Esophagus (tissue), 2 donors: ENCODE measurements at regions not wholly inside any gene's neighbourhood (a gene's known extent, or its start where the extent isn't known, plus 50 kb on each side); places are given as distances from the start of the nearest gene placed in this dataset.

Source experiments
- H3K27ac ChIP-seq, 2 donors: one replicate each; pipeline ENCODE4 v1.5.1; 2013; ENCODE audit warnings: low read depth in 2 of 2, mild to moderate bottlenecking in 2 of 2, inconsistent platforms in 1 of 2, low read length in 1 of 2, moderate library complexity in 1 of 2
- H3K27me3 ChIP-seq, 2 donors: one replicate each; pipeline ENCODE4 v1.6.1; 2013; ENCODE audit warnings: low read length in 2 of 2, control low read depth in 1 of 2, mild to moderate bottlenecking in 1 of 2; ENCODE audit not compliant: insufficient read depth in 2 of 2, control insufficient read depth in 1 of 2
- H3K36me3 ChIP-seq, 2 donors: one replicate each; pipeline ENCODE4 v1.6.1; 2013; ENCODE audit warnings: low read length in 1 of 2; ENCODE audit not compliant: control insufficient read depth in 2 of 2, insufficient read depth in 2 of 2
- H3K4me1 ChIP-seq, 2 donors: one replicate each; pipeline ENCODE4 v1.6.1; 2013; ENCODE audit warnings: low read length in 1 of 2; ENCODE audit not compliant: control insufficient read depth in 2 of 2, insufficient read depth in 2 of 2
- H3K4me3 ChIP-seq, 2 donors: one replicate each; pipeline ENCODE4 v1.5.1; 2013; ENCODE audit warnings: low read length in 2 of 2, mild to moderate bottlenecking in 2 of 2, low read depth in 1 of 2, moderate library complexity in 1 of 2
- H3K9me3 ChIP-seq, 2 donors: one replicate each; pipeline ENCODE4 v1.6.1; 2013; ENCODE audit warnings: mild to moderate bottlenecking in 2 of 2, low read depth in 1 of 2, low read length in 1 of 2, moderate library complexity in 1 of 2; ENCODE audit not compliant: control insufficient read depth in 2 of 2, insufficient read depth in 1 of 2
- WGBS, 2 donors: extraction: QIAGEN DNeasy Blood & Tissue Kit; methylation state at CpG; one replicate each; pipeline ENCODE4 v1.1.7; 2013; 5-methylcytosine and 5-hydroxymethylcytosine counted together
- donor health status: healthy with polysubstance abuse.
- donor health status: Bipolar disorder and iron deficiency.

GRCh38 chr3:59515966-59516365, 466.1 kb upstream of the CFAP20DC start:
- H3K9me3 ChIP-seq, result peaks cover 0 to 4% of the 10 kb centered on the region in 2 donors
- no peaks in the 10 kb centered on the region for H3K4me1 ChIP-seq

DNA sequence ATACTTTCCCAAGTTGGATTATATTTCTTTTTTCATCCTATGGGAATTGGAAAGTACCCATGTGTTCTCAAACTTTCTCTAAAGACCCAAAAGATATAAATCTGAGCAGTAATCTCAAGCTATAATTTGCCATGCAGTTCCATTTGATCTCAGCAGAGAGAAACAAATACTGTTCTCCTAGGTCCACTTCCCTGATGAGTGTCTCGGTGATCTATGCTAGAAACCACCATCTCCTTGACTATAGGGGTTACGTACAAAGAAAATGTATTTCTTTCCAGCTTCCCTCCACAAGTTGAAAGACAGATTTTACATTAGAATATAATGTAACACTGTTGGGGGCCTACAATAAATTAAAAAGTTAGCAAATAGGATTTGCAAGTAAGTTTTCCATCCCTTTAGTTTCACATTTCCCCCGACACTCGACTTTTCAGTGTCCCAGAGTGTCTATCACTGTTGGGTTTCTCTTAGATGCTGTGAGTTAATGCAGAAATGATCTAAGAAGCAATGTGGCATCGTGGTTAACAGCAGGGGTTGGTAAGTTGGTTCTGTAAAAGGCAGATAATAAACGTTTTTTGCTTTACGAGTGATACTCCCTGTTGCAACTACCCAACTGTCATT, 465.1 kb upstream of the CFAP20DC start:
- H3K4me1 ChIP-seq, result no peaks in the 10 kb centered on the region
- no peak overlapping the region for H3K27ac ChIP-seq
- no peaks in the 10 kb centered on the region for H3K27me3 ChIP-seq
- H3K9me3 ChIP-seq, result peaks cover 0 to 4% of the 10 kb centered on the region in 2 donors
- H3K4me3 ChIP-seq, result no peak overlapping the region
- H3K36me3 ChIP-seq, result no peaks in the 10 kb centered on the region
- 75 to 76% methylated on average over 7 of the region's 7 CpGs for WGBS, 2 donors

More at GRCh38 chr3:59515966-59516365, 466.1 kb upstream of the CFAP20DC start:
- Histone ChIP-seq H3K27ac (no peak overlapping the region), H3K27me3 (no peaks in the 10 kb centered on the region), H3K4me3 (no peak overlapping the region), H3K36me3 (no peaks in the 10 kb centered on the region)
- WGBS, 2 donors, result 74 to 79% methylated on average over 3 of the region's 3 CpGs

DNA sequence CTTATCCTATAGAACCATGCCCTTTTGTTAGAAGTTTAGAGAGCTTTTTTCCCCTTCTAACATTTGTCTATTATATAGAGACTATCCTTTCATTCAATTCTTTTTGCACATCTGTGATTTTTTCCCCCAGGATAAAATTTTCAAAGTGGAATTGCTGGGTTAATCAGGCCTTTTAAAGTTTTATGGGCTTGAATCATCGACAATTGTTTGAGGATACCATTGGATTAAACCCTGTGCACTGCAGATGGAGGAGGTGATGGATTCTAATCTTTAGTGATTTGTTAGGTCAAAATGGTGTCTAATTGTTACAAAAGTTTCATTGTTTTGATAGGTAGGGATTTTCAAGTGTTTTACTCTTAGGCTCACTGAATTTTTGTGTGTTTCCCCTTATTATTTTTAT, 463.7 kb upstream of the CFAP20DC start:
- H3K9me3 ChIP-seq, result peaks cover 0 to 4% of the 10 kb centered on the region in 2 donors
- 88 to 89% methylated on average over 1 of the region's 1 CpG for WGBS, 2 donors

DNA sequence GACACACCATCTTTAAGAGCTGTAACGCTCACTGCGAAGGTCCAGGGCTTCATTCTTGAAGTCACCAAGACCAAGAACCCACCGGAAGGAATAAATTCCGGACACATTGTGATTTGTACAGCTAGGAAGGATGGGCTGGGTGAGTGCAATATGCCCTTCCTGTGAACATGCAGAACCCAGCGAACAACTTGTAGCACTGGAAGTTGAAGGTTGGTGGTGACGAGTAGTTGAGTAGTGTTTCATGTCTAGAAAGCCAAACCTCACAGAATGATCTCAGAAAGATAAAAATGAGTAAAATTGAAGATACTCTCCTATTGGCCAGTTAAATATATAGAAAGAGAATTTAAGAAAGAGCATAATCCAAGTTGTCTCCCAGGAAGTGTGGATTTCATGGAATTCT, 462.2 kb upstream of the CFAP20DC start:
- Histone ChIP-seq H3K4me1 (no peaks in the 10 kb centered on the region), H3K4me3 (no peak overlapping the region), H3K36me3 (no peaks in the 10 kb centered on the region), H3K27me3 (no peaks in the 10 kb centered on the region), H3K9me3 (peaks cover 0 to 4% of the 10 kb centered on the region in 2 donors), H3K27ac (no peak overlapping the region)
- 79 to 83% methylated on average over 6 of the region's 6 CpGs for WGBS, 2 donors

More for the DNA sequence above, 463.7 kb upstream of the CFAP20DC start:
- H3K27me3 ChIP-seq, result no peaks in the 10 kb centered on the region
- no peak overlapping the region for H3K27ac ChIP-seq
- H3K36me3 ChIP-seq, result no peaks in the 10 kb centered on the region
- H3K4me3 ChIP-seq, result no peak overlapping the region
- no peaks in the 10 kb centered on the region for H3K4me1 ChIP-seq

- Histone ChIP-seq H3K9me3 (peaks cover 0 to 4% of the 10 kb centered on the region in 2 donors), H3K27me3 (no peaks in the 10 kb centered on the region), H3K36me3 (no peaks in the 10 kb centered on the region), H3K27ac (no peak overlapping the region), H3K4me1 (no peaks in the 10 kb centered on the region), H3K4me3 (no peak overlapping the region)
- WGBS, 2 donors, result 43 to 58% methylated on average over 4 of the region's 4 CpGs
Measured at GRCh38 chr3:59510576-59510975, 460.8 kb upstream of the CFAP20DC start.

DNA sequence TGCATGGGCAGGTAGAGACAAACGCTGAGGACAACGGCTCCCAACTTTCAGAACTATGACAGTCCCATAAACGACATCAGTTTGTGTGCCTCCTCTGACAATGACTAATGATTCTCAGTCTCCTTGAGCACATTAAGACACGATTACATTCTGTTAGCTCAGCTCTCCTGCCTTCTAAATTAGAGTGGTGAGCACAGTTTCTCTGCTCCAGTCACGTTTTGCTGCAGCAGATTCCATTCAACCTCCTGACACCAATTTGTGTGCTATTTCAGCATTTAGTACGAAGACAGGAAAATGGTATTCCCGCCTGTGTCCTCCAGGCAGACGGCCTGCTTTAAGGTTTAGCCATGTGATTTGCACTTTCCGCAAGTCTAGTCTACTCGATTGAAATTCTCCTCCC, 458.4 kb upstream of the CFAP20DC start:
- Histone ChIP-seq H3K4me3 (no peak overlapping the region), H3K9me3 (peaks cover 0 to 4% of the 10 kb centered on the region in 2 donors), H3K27me3 (no peaks in the 10 kb centered on the region), H3K4me1 (no peaks in the 10 kb centered on the region), H3K36me3 (no peaks in the 10 kb centered on the region), H3K27ac (no peak overlapping the region)
- WGBS, 2 donors, result 72 to 80% methylated on average over 10 of the region's 10 CpGs

DNA sequence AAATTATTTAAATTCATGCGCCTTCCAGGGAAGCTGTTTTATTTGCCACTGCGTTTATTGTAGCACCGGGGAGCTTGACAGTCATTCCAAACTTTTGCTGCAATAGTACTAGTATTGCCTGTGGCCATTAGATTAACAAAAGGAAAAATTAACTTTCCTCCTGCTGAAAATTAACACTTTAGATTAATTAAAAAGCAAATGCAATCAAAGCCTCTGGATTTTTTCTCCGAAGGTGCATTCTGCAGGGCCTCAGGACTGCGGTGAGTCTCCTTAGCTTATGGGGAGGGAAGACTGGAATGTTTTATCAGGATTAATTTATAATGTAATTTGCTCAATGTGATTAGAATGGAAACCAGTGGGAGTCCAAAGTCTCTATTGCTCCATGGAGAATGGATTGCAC, 456.4 kb upstream of the CFAP20DC start:
- H3K36me3 ChIP-seq, result no peaks in the 10 kb centered on the region
- WGBS, 2 donors, result 74 to 81% methylated on average over 5 of the region's 5 CpGs
- no peak overlapping the region for H3K4me3 ChIP-seq
- no peaks in the 10 kb centered on the region for H3K9me3 ChIP-seq
- no peak overlapping the region for H3K27ac ChIP-seq
- H3K4me1 ChIP-seq, result no peaks in the 10 kb centered on the region
- H3K27me3 ChIP-seq, result no peaks in the 10 kb centered on the region

- 97 to 99% methylated on average over 3 of the region's 3 CpGs for WGBS, 2 donors
- no peak overlapping the region for H3K4me3 ChIP-seq
- H3K27me3 ChIP-seq, result no peaks in the 10 kb centered on the region
- no peak overlapping the region for H3K27ac ChIP-seq
- no peaks in the 10 kb centered on the region for H3K4me1 ChIP-seq
- H3K9me3 ChIP-seq, result no peaks in the 10 kb centered on the region
- no peaks in the 10 kb centered on the region for H3K36me3 ChIP-seq
Measured at GRCh38 chr3:59503441-59503840, 453.6 kb upstream of the CFAP20DC start.

DNA sequence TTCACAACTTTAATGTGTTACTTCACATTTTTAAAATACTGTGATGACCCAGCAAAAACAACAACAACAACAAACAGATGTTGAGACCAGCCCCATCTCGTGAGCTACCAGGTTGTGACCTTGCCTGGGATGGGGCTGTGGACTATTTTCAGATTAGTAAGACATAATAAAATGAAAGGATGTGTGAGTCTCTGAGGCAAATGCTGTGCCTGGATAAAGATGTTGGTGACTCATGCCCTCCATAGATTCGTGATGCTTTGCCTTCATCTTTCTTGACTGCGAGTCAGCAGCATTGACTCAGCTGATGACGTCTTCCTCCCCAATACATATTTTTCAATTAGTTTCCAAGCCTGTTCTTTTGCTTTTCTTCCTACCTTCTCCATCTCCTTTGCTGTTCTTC, 453.0 kb upstream of the CFAP20DC start:
- WGBS, 2 donors, result 46 to 51% methylated on average over 4 of the region's 4 CpGs
- Histone ChIP-seq H3K27me3 (no peaks in the 10 kb centered on the region), H3K4me3 (no peak overlapping the region)

GRCh38 chr3:59499954-59500353, 450.1 kb upstream of the CFAP20DC start:
- WGBS, 2 donors, result 94 to 95% methylated on average over 4 of the region's 4 CpGs
- Histone ChIP-seq H3K36me3 (no peaks in the 10 kb centered on the region), H3K27me3 (no peaks in the 10 kb centered on the region), H3K4me3 (no peak overlapping the region), H3K9me3 (no peaks in the 10 kb centered on the region), H3K27ac (no peak overlapping the region), H3K4me1 (no peaks in the 10 kb centered on the region)

More for the DNA sequence above, 453.0 kb upstream of the CFAP20DC start:
- Histone ChIP-seq H3K4me1 (no peaks in the 10 kb centered on the region), H3K27ac (no peak overlapping the region), H3K36me3 (no peaks in the 10 kb centered on the region), H3K9me3 (no peaks in the 10 kb centered on the region)
